Stimulated activated CD8-positive, alpha-beta memory T cell treated with anti-CD3 and anti-CD28 coated beads, Interleukin-7, amount 100 ng/mL, for 4 hours (primary cell): ENCODE measurements at regions not wholly inside any gene's neighbourhood (a gene's known extent, or its start where the extent isn't known, plus 50 kb on each side); places are given as distances from the start of the nearest gene placed in this dataset.

Experiments
- DNase-seq, 2 donors: peaks; one replicate each; pipeline ENCODE4 v3.0.0-alpha.2; 2020; ENCODE audit warnings: low read depth in 2 of 2

- no peak for DNase-seq
Observed at GRCh38 chr15:62886431-62887071, 156.0 kb upstream of the TPM1 start.

GRCh38 chr15:62887113-62887570, 155.4 kb upstream of the TPM1 start:
- no peak for DNase-seq

- no peak for DNase-seq
Observed at GRCh38 chr15:62888623-62889022, 153.9 kb upstream of the TPM1 start.

- DNase-seq: no peak
Observed at GRCh38 chr15:62889141-62889661, 153.3 kb upstream of the TPM1 start.

- no peak for DNase-seq
Observed at GRCh38 chr15:62889734-62890505, 152.6 kb upstream of the TPM1 start.

GRCh38 chr15:62894322-62895085, 148.0 kb upstream of the TPM1 start:
- no peak for DNase-seq

GRCh38 chr15:62895139-62895866, 147.2 kb upstream of the TPM1 start:
- DNase-seq: no peak

- no peak for DNase-seq
Observed at GRCh38 chr15:62895905-62896316, 146.6 kb upstream of the TPM1 start.

GRCh38 chr15:62896380-62896866, 146.1 kb upstream of the TPM1 start:
- no peak for DNase-seq

GRCh38 chr15:62896969-62897486, 145.5 kb upstream of the TPM1 start:
- DNase-seq: no peak

- no peak for DNase-seq
Observed at GRCh38 chr15:62897634-62898033, 144.9 kb upstream of the TPM1 start.

GRCh38 chr15:62899090-62899493, 143.5 kb upstream of the TPM1 start:
- no peak for DNase-seq

GRCh38 chr15:62900071-62900802, 142.3 kb upstream of the TPM1 start:
- DNase-seq: no peak

- DNase-seq: no peak
Observed at GRCh38 chr15:62901087-62901486, 141.5 kb upstream of the TPM1 start.

- DNase-seq: no peak
Observed at GRCh38 chr15:62901909-62902546, 140.5 kb upstream of the TPM1 start.

- DNase-seq: no peak
Observed at GRCh38 chr15:62902821-62903220, 139.7 kb upstream of the TPM1 start.

GRCh38 chr15:62903437-62903836, 139.1 kb upstream of the TPM1 start:
- no peak for DNase-seq

- no peak for DNase-seq
Observed at GRCh38 chr15:62904041-62904910, 138.3 kb upstream of the TPM1 start.

- DNase-seq: no peak
Observed at GRCh38 chr15:62906627-62907026, 135.9 kb upstream of the TPM1 start.
